Astrocyte of the cerebellum (primary cell): ENCODE measurements at regions not wholly inside any gene's neighbourhood (a gene's known extent, or its start where the extent isn't known, plus 50 kb on each side); places are given as distances from the start of the nearest gene placed in this dataset.

Experiments used
- DNase-seq: peaks from one replicate; pipeline ENCODE4 v3.0.0-alpha.2; 2011; ENCODE audit warnings: low read depth
- H3K4me3 ChIP-seq: 2 replicates; pipeline ENCODE4 v1.5.1; 2011; ENCODE audit warnings: mild to moderate bottlenecking, low read depth, low read length, moderate library complexity
- CTCF ChIP-seq: IDR thresholded peaks from 2 replicates; pipeline ENCODE4 v1.5.1; 2012; ENCODE audit warnings: low read length, low read depth, moderate library complexity, mild to moderate bottlenecking; ENCODE audit errors: missing control alignments
- in situ Hi-C: cut with HindIII; loops from 2 replicates; pipeline ENCODE4 v1.10.0; 2017; ENCODE audit warnings: low sequenced_read_pairs

GRCh38 chr2:226658555-226658954, 141.1 kb downstream of the IRS1 start:
- in situ Hi-C loops: loop anchor here (10.0 kb wide), 1 partner anchor 1544 kb away; no protein-coding TSS in a partner anchor
- DNase-seq: peak; percentile 65
- TF ChIP-seq CTCF: no peak
- H3K4me3 ChIP-seq: no peak overlapping the region

GRCh38 chr2:226657340-226658053, 142.1 kb downstream of the IRS1 start:
- in situ Hi-C loops: loop anchor here (10.0 kb wide), 1 partner anchor 1543 kb away; no protein-coding TSS in a partner anchor
- DNase-seq: no peak
- H3K4me3 ChIP-seq: no peak overlapping the region
- TF ChIP-seq CTCF: no peak

- in situ Hi-C loops: loop anchor here (10.0 kb wide), 1 partner anchor 1542 kb away; no protein-coding TSS in a partner anchor
- TF ChIP-seq CTCF: no peak
- H3K4me3 ChIP-seq: no peak overlapping the region
- no peak for DNase-seq
Measured at GRCh38 chr2:226656367-226656766, 143.3 kb downstream of the IRS1 start.

- DNase-seq: no peak
- in situ Hi-C loops: loop anchor here (10.0 kb wide), 1 partner anchor 1541 kb away; no protein-coding TSS in a partner anchor
Measured at GRCh38 chr2:226655871-226656270, 143.7 kb downstream of the IRS1 start.

GRCh38 chr2:226652983-226653765, 146.4 kb downstream of the IRS1 start:
- in situ Hi-C loops: loop anchor here (5.0 to 10.0 kb wide), 2 partner anchors 981 to 1538 kb away; no protein-coding TSS in a partner anchor
- DNase-seq: no peak
- no peak overlapping the region for H3K4me3 ChIP-seq
- TF ChIP-seq CTCF: no peak

More at GRCh38 chr2:226655871-226656270, 143.7 kb downstream of the IRS1 start:
- H3K4me3 ChIP-seq: no peak overlapping the region
- no peak for TF ChIP-seq CTCF

GRCh38 chr2:226652369-226652768, 147.3 kb downstream of the IRS1 start:
- in situ Hi-C loops: loop anchor here (5.0 to 10.0 kb wide), 2 partner anchors 980 to 1538 kb away; no protein-coding TSS in a partner anchor
- DNase-seq: peak; percentile 98
- no peak for TF ChIP-seq CTCF
- no peak overlapping the region for H3K4me3 ChIP-seq
